GM12878 (cell line): ENCODE measurements at regions not wholly inside any gene's neighbourhood (a gene's known extent, or its start where the extent isn't known, plus 50 kb on each side); places are given as distances from the start of the nearest gene placed in this dataset.

ENCODE experiments used
- ATAC-seq: fragments of 200-7000 bp; cut with Tn5 transposase; 3 replicates; pipeline ENCODE4 v1.9.1; 2020; ENCODE audit warnings: mild to moderate bottlenecking, moderate library complexity
- BruUV-seq: library from RNA; stranded (reverse); fragments of 400-500 nt; replicated peaks from 2 replicates; lab custom pipeline; 2021; lab: Mats Ljungman, UMichigan
- CTCF ChIA-PET: fragments of 300-600 bp; sonication (Branson Sonifier 250); formaldehyde crosslinking; extraction: SDS; loops from one replicate; lab custom pipeline; 2021; ENCODE audit warnings: inconsistent platforms; lab: Yijun Ruan, JAX
- POLR2A ChIA-PET: fragments of 350-600 bp; formaldehyde crosslinking; extraction: SDS; loops from one replicate; lab custom pipeline; 2021; ENCODE audit warnings: inconsistent platforms; lab: Charles Lee
- RAD21 ChIA-PET: fragments of 300-600 bp; sonication (Branson Sonifier 250); formaldehyde crosslinking; loops from one replicate; lab custom pipeline; 2023; ENCODE audit warnings: antibody characterized with exemption; ENCODE audit not compliant: unreplicated experiment; lab: Charles Lee
- SMC1A ChIA-PET: fragments of 300-600 bp; sonication (Branson Sonifier 250); formaldehyde crosslinking; loops from one replicate; lab custom pipeline; 2023; ENCODE audit not compliant: unreplicated experiment, uncharacterized antibody; lab: Charles Lee
- DNase-seq: peaks from one replicate; pipeline ENCODE4 v3.0.0-alpha.2; 2011; ENCODE audit warnings: low read depth, low spot score
- FAIRE-seq: peaks from 3 replicates; lab custom pipeline; 2011; peaks lifted over from hg19 to GRCh38; lab: Jason Lieb, UNC
- H2AFZ ChIP-seq: 2 replicates; pipeline ENCODE4 v1.6.0; 2011; ENCODE audit warnings: low read depth, low read length, control low read depth; ENCODE audit not compliant: control insufficient read depth
- H3K27ac ChIP-seq: 2 replicates; pipeline ENCODE4 v1.5.1; 2011; ENCODE audit warnings: control low read depth; ENCODE audit not compliant: control insufficient read depth, insufficient read depth
- H3K27me3 ChIP-seq, 2 experiments: replicated peaks in 1 of 2; 2 replicates each; pipeline versions ENCODE4 v1.6.0 to v1.6.1; 2011; ENCODE audit warnings: low read length in 1 of 2; ENCODE audit not compliant: control insufficient read depth in 2 of 2, insufficient read depth in 2 of 2
- H3K36me3 ChIP-seq, 2 experiments: 2 replicates each; pipeline ENCODE4 v1.5.1; 2011; ENCODE audit warnings: low read length in 1 of 2; ENCODE audit not compliant: control insufficient read depth in 2 of 2, insufficient read depth in 2 of 2
- H3K4me1 ChIP-seq: 2 replicates; pipeline ENCODE4 v1.6.1; 2011; ENCODE audit warnings: mild to moderate bottlenecking, low read length, moderate library complexity, mixed read lengths; ENCODE audit not compliant: control insufficient read depth, insufficient read depth
- H3K4me2 ChIP-seq: 2 replicates; pipeline ENCODE4 v1.6.0; 2011; ENCODE audit warnings: control low read depth; ENCODE audit not compliant: control insufficient read depth, insufficient read depth
- H3K4me3 ChIP-seq: fragments of 200-600 bp; sonication (generic); 2 replicates; pipeline ENCODE4 v1.5.1; 2016
- H3K79me2 ChIP-seq: 2 replicates; pipeline ENCODE4 v1.6.0; 2011; ENCODE audit warnings: low read length; ENCODE audit not compliant: control insufficient read depth, insufficient read depth
- H3K9ac ChIP-seq: 2 replicates; pipeline ENCODE4 v1.8.0; 2011; ENCODE audit warnings: low read length, control low read depth, mixed read lengths; ENCODE audit not compliant: control insufficient read depth, insufficient read depth
- H3K9me3 ChIP-seq: replicated peaks from 3 replicates; pipeline ENCODE4 v1.5.1; 2011; ENCODE audit warnings: mild to moderate bottlenecking, low read length; ENCODE audit not compliant: control insufficient read depth, insufficient read depth
- H4K20me1 ChIP-seq: 2 replicates; pipeline ENCODE4 v1.6.0; 2011; ENCODE audit not compliant: control insufficient read depth, insufficient read depth
- ATF3 ChIP-seq: IDR thresholded peaks from 2 replicates; pipeline ENCODE4 v1.6.1; 2011; ENCODE audit warnings: low read depth, mild to moderate bottlenecking, low read length, moderate library complexity, borderline replicate concordance; ENCODE audit errors: extremely low read depth
- BCL11A ChIP-seq: IDR thresholded peaks from 2 replicates; pipeline ENCODE4 v1.6.1; 2011; ENCODE audit warnings: low read depth, low read length
- CBFB ChIP-seq: IDR thresholded peaks from 2 replicates; pipeline ENCODE4 v1.6.1; 2016; ENCODE audit warnings: antibody characterized with exemption, low read depth
- CEBPB ChIP-seq, 2 experiments: fragments of 150-350 bp in 1 of 2; IDR thresholded peaks; 2 replicates each; pipeline ENCODE4 v1.6.1; 2012 to 2014; ENCODE audit warnings: low read depth in 2 of 2, low read length in 2 of 2, borderline replicate concordance in 1 of 2, inconsistent platforms in 1 of 2
- CHD1 ChIP-seq: IDR thresholded peaks from 2 replicates; pipeline ENCODE4 v1.6.1; 2012; ENCODE audit warnings: low read depth, low read length, improper control_type of control experiment
- EED ChIP-seq: sonication (generic); IDR thresholded peaks from 2 replicates; pipeline ENCODE4 v1.6.1; 2016; ENCODE audit warnings: antibody characterized with exemption, low read depth
- MEF2A ChIP-seq: IDR thresholded peaks from 2 replicates; pipeline ENCODE4 v1.6.1; 2011; ENCODE audit warnings: low read depth, mild to moderate bottlenecking, low read length, moderate library complexity; ENCODE audit not compliant: insufficient read depth
- MTA2 ChIP-seq: fragments of 450-650 bp; IDR thresholded peaks from 2 replicates; pipeline ENCODE4 v1.6.1; 2016; ENCODE audit warnings: low read depth, mild to moderate bottlenecking, moderate library complexity
- MYB ChIP-seq: fragments of 150-350 bp; IDR thresholded peaks from 2 replicates; pipeline ENCODE4 v1.6.1; 2014; ENCODE audit warnings: mild to moderate bottlenecking, low read depth, low read length, borderline replicate concordance
- NFXL1 ChIP-seq: fragments of 450-650 bp; IDR thresholded peaks from 2 replicates; pipeline ENCODE4 v1.6.1; 2017; ENCODE audit warnings: antibody characterized with exemption, mild to moderate bottlenecking, borderline replicate concordance
- SP1 ChIP-seq: IDR thresholded peaks from one replicate; pipeline ENCODE4 v1.6.1; 2011; ENCODE audit warnings: low read depth, low read length
- TCF3 ChIP-seq: IDR thresholded peaks from 2 replicates; pipeline ENCODE4 v1.6.1; 2012; ENCODE audit warnings: low read depth, mild to moderate bottlenecking, low read length, borderline replicate concordance; ENCODE audit not compliant: insufficient read depth
- ZNF24 ChIP-seq: fragments of 450-650 bp; IDR thresholded peaks from 2 replicates; pipeline ENCODE4 v1.6.1; 2017; ENCODE audit warnings: antibody characterized with exemption, mild to moderate bottlenecking
- WGBS: methylation state at CpG from one replicate; pipeline ENCODE4 v1.1.6; 2016; ENCODE audit warnings: low lambda C conversion rate; ENCODE audit not compliant: insufficient replicate concordance, insufficient coverage; ENCODE audit errors: missing lambda C conversion rate; 5-methylcytosine and 5-hydroxymethylcytosine counted together
- in situ Hi-C: fragments of 300-500 bp; cut with MboI; formaldehyde crosslinking; loops from 9 replicates; pipeline ENCODE4 v1.14.3; 2018; ENCODE audit warnings: mixed read lengths
- intact Hi-C: fragments of 100-400 bp; cut with micrococcal nuclease; formaldehyde crosslinking; loops from one replicate; pipeline ENCODE4 v1.14.2; 2022; ENCODE audit not compliant: unreplicated experiment
- TF ChIP-seq, protein P1 (sequence below): fragments of 450-650 bp; IDR thresholded peaks from 2 replicates; pipeline ENCODE4 v1.6.1; 2018; ENCODE audit warnings: mild to moderate bottlenecking, low read depth, moderate library complexity; ENCODE audit not compliant: partially characterized antibody

DNA sequence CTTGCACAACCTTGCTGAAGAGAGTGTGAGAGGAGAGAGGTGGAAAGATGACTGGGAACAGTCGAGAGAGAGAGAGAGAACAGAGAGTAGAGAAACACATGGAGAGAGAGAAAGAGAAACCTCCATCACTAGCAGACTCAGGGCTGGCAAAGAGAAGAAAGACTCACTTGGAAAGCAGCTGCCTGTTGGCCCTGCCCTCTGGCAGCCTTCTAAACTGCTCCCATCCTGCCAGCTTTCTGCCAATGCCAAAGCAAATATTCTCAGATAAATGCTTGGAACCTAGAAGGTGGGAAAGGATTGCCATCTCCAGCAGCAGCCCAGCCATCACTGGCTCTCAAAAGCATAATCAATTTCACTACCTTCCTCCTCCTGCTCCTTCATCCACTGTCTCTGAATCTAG, 107.9 kb upstream of the WSCD2 start (continued):
- TF ChIP-seq ATF3 (no peak), CEBPB (IDR thresholded peaks at IDR 0.05; ENCODE audit: borderline replicate concordance in 1 of 2, low read depth in 2 of 2, low read length in 2 of 2) (no peak), CBFB (no peak), MYB (no peak)

GRCh38 chr12:108021949-108022522, 107.1 kb upstream of the WSCD2 start:
- H3K4me3 ChIP-seq, result no peak overlapping the region
- FAIRE-seq (no peak), ATAC-seq (no peak)
- RAD21 ChIA-PET, result no interaction called here
- H3K79me2 ChIP-seq, result no peaks in the 10 kb centered on the region
- SMC1A ChIA-PET, result no interaction called here
- in situ Hi-C loops (no loop called here), intact Hi-C loops (no loop called here)
- BruUV-seq, result no TSS peak
- no peaks in the 10 kb centered on the region for H3K9me3 ChIP-seq
- no peak overlapping the region for H2AFZ ChIP-seq
- no peak overlapping the region for H3K9ac ChIP-seq
- POLR2A ChIA-PET, result no interaction called here
- WGBS, result 19% methylated on average over 2 of the region's 2 CpGs
- H3K27ac ChIP-seq, result no peak overlapping the region
- no peaks in the 10 kb centered on the region for H3K27me3 ChIP-seq
- no peaks in the 10 kb centered on the region for H3K4me1 ChIP-seq
- CTCF ChIA-PET, result no interaction called here
- H3K4me2 ChIP-seq, result no peak overlapping the region
- no peaks in the 10 kb centered on the region for H3K36me3 ChIP-seq
- TF ChIP-seq SP1, result no peak
- no peak for TF ChIP-seq CHD1
- TF ChIP-seq MTA2, result no peak
- TF ChIP-seq ZNF24, result no peak
- no peak for TF ChIP-seq BCL11A
- TF ChIP-seq CBFB, result no peak
- TF ChIP-seq, protein P1, sequence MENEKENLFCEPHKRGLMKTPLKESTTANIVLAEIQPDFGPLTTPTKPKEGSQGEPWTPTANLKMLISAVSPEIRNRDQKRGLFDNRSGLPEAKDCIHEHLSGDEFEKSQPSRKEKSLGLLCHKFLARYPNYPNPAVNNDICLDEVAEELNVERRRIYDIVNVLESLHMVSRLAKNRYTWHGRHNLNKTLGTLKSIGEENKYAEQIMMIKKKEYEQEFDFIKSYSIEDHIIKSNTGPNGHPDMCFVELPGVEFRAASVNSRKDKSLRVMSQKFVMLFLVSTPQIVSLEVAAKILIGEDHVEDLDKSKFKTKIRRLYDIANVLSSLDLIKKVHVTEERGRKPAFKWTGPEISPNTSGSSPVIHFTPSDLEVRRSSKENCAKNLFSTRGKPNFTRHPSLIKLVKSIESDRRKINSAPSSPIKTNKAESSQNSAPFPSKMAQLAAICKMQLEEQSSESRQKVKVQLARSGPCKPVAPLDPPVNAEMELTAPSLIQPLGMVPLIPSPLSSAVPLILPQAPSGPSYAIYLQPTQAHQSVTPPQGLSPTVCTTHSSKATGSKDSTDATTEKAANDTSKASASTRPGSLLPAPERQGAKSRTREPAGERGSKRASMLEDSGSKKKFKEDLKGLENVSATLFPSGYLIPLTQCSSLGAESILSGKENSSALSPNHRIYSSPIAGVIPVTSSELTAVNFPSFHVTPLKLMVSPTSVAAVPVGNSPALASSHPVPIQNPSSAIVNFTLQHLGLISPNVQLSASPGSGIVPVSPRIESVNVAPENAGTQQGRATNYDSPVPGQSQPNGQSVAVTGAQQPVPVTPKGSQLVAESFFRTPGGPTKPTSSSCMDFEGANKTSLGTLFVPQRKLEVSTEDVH, result no peak
- TF ChIP-seq EED, result no peak
- no peak for TF ChIP-seq MEF2A
- TF ChIP-seq TCF3, result no peak
- no peak for TF ChIP-seq NFXL1
- TF ChIP-seq, all 136 proteins: peak for 0
- DNase-seq, result no peak
- no peaks in the 10 kb centered on the region for H4K20me1 ChIP-seq
